ENCODE measurements at regions not wholly inside any gene's neighbourhood (a gene's known extent, or its start where the extent isn't known, plus 50 kb on each side); places are given as distances from the start of the nearest gene placed in this dataset.

- BruUV-seq (replicated peaks), result no TSS peak
Measured at GRCh38 chr6:110557199-110557598, 80.8 kb upstream of the SLC22A16 start.

More at GRCh38 chr6:110557199-110557598, 80.8 kb upstream of the SLC22A16 start:
- H3K9ac ChIP-seq (ENCODE audit: insufficient read depth in 1 of 2, low read depth in 2 of 2, low read length in 2 of 2), result no peak overlapping the region
- no peaks in the 10 kb centered on the region for H3K79me2 ChIP-seq (ENCODE audit: control insufficient read depth, insufficient read depth, low read length)
- no peak overlapping the region for H3K27ac ChIP-seq (ENCODE audit: extremely low read depth, low read depth, low read length)
- TF ChIP-seq NR2F6 (CRISPR knock-in tag; IDR thresholded peaks at IDR 0.05), result no peak
- TF ChIP-seq SMARCC2 (IDR thresholded peaks at IDR 0.05; ENCODE audit: low read depth), result no peak
- TF ChIP-seq PHF20 (IDR thresholded peaks at IDR 0.05; ENCODE audit: partially characterized antibody), result no peak
- no peak for TF ChIP-seq NELFE (IDR thresholded peaks at IDR 0.05; ENCODE audit: insufficient read depth, insufficient read length)
- TF ChIP-seq MGA (IDR thresholded peaks at IDR 0.05), result no peak
- TF ChIP-seq ZBTB1 (CRISPR knock-in tag; IDR thresholded peaks at IDR 0.05; ENCODE audit: borderline replicate concordance, low read depth), result no peak
- TF ChIP-seq RFX7 (CRISPR knock-in tag; IDR thresholded peaks at IDR 0.05), result no peak
- no peak for TF ChIP-seq PHB2 (IDR thresholded peaks at IDR 0.05; ENCODE audit: low read depth)
- no peak for TF ChIP-seq XRCC4 (IDR thresholded peaks at IDR 0.05; ENCODE audit: extremely low read depth, insufficient read depth, insufficient read length)
- TF ChIP-seq NBN (IDR thresholded peaks at IDR 0.05; ENCODE audit: low read depth), result no peak
- TF ChIP-seq ZBTB12 (CRISPR knock-in tag; IDR thresholded peaks at IDR 0.05), result no peak
- H3K4me3 ChIP-seq, result no peak overlapping the region
- no peaks in the 10 kb centered on the region for H3K36me3 ChIP-seq (ENCODE audit: control insufficient read depth, insufficient read depth, low read length)
- DNase-seq (ENCODE audit: extremely low read depth in 1 of 4, low spot score in 3 of 4), result no peak
- no peak overlapping the region for H3K4me2 ChIP-seq (ENCODE audit: insufficient read depth, low read length)
- H3K4me1 ChIP-seq (replicated peaks in 1 of 2; ENCODE audit: control insufficient read depth in 2 of 2, insufficient read depth in 2 of 2, low read length in 2 of 2), result no peaks in the 10 kb centered on the region
- WGBS (ENCODE audit: insufficient coverage, low coverage, missing lambda C conversion rate), result 0% methylated on average over 5 of the region's 5 CpGs
- CTCF ChIA-PET (ENCODE audit: low intra/inter-chr PET ratio), result no interaction called here
- FAIRE-seq, result no peak
- H3K27me3 ChIP-seq (ENCODE audit: control insufficient read depth in 2 of 2, insufficient read depth in 2 of 2, low read length in 2 of 2), result peaks cover 24 to 47% of the 10 kb centered on the region in 2 experiments
- H3K9me1 ChIP-seq (ENCODE audit: control insufficient read depth, insufficient read depth, low read length), result no peaks in the 10 kb centered on the region
- no peak overlapping the region for H2AFZ ChIP-seq (ENCODE audit: low read depth, low read length)
- H4K20me1 ChIP-seq (replicated peaks; ENCODE audit: control insufficient read depth, insufficient read depth, low read length), result no peaks in the 10 kb centered on the region; the same call in 1 of the 2 replicates
- intact Hi-C loops (cut with micrococcal nuclease), result no loop called here
- in situ Hi-C loops (cut with MboI), result no loop called here
- no peak for ATAC-seq
- POLR2A ChIA-PET, result no interaction called here
- 0 out of 2 replicates have a peak, but pooled peaks cover 2% of the 10 kb centered on the region for H3K9me3 ChIP-seq (replicated peaks; ENCODE audit: control insufficient read depth, insufficient read depth, low read depth, low read length)

Data from K562 (cell line).